Stomach (tissue), 8 donors: ENCODE measurements at regions not wholly inside any gene's neighbourhood (a gene's known extent, or its start where the extent isn't known, plus 50 kb on each side); places are given as distances from the start of the nearest gene placed in this dataset.

ENCODE experiments used
- DNase-seq, 2 donors: peaks; one replicate each; pipeline versions ENCODE4 v3.0.0 to v3.0.0-alpha.2; 2013 to 2019
- H3K27ac ChIP-seq, 5 donors: fragments of 200-600 bp in 4 of 5; sonication (generic) in 4 of 5; one replicate each; pipeline ENCODE4 v1.5.1; 2013 to 2019; ENCODE audit warnings: mild to moderate bottlenecking in 1 of 5, moderate library complexity in 1 of 5
- H3K27me3 ChIP-seq, 3 donors: fragments of 200-600 bp; sonication (generic); one replicate each; pipeline ENCODE4 v1.5.1; 2017 to 2019; ENCODE audit warnings: mixed run types in 1 of 3
- H3K36me3 ChIP-seq, 4 donors: fragments of 200-600 bp; sonication (generic); 1 replicate in 3 of 4; 2 replicates in 1 of 4; pipeline ENCODE4 v1.5.1; 2016 to 2019
- H3K4me1 ChIP-seq, 4 donors: fragments of 200-600 bp; sonication (generic); one replicate each; pipeline ENCODE4 v1.5.1; 2016 to 2019
- H3K4me3 ChIP-seq, 4 donors: fragments of 200-600 bp; sonication (generic) in 3 of 4; one replicate each; pipeline ENCODE4 v1.5.1; 2016 to 2019; ENCODE audit warnings: mild to moderate bottlenecking in 1 of 4
- H3K9me3 ChIP-seq, 4 donors: fragments of 200-600 bp; sonication (generic); one replicate each; pipeline ENCODE4 v1.5.1; 2016 to 2019
- CTCF ChIP-seq, 7 experiments: fragments of 450-650 bp in 4 of 7; fragments of 200-600 bp in 3 of 7; sonication (generic) in 3 of 7; IDR thresholded peaks; one replicate each; pipeline ENCODE4 v1.5.1; 2016 to 2019; ENCODE audit warnings: antibody characterized with exemption in 7 of 7, control low read depth in 2 of 7, mild to moderate bottlenecking in 1 of 7
- EP300 ChIP-seq: sonication (generic); formaldehyde crosslinking; IDR thresholded peaks from one replicate; pipeline ENCODE4 v1.6.1; 2017; ENCODE audit warnings: antibody characterized with exemption
- POLR2A ChIP-seq, 4 donors: fragments of 450-650 bp; IDR thresholded peaks; one replicate each; pipeline ENCODE4 v1.6.1; 2016; ENCODE audit warnings: antibody characterized with exemption in 4 of 4, control low read depth in 2 of 4, mild to moderate bottlenecking in 1 of 4, moderate library complexity in 1 of 4
- POLR2AphosphoS5 ChIP-seq, 3 donors: sonication (generic); formaldehyde crosslinking; IDR thresholded peaks; one replicate each; pipeline ENCODE4 v1.6.1; 2016; ENCODE audit warnings: antibody characterized with exemption in 3 of 3
- WGBS, 5 donors: extraction: QIAGEN DNeasy Blood & Tissue Kit in 3 of 5; methylation state at CpG; one replicate each; pipeline versions ENCODE4 v1.1.5 to v1.1.7; 2013 to 2018; 5-methylcytosine and 5-hydroxymethylcytosine counted together
- intact Hi-C: fragments of 100-400 bp; cut with DNase I; formaldehyde crosslinking; loops from one replicate; pipeline ENCODE4 v1.15.1; 2023; ENCODE audit warnings: low total_unique reads
- donor health status: healthy with polysubstance abuse.
- donor health status: Bipolar disorder and iron deficiency.
- donor health status: healthy.

GRCh38 chr5:174311531-174312269 lies 266.2 kb downstream of the NSG2 start:
- Histone ChIP-seq H3K27me3 (peaks cover 0 to 57% (median 18%) of the 10 kb centered on the region in 3 donors), H3K36me3 (no peaks in the 10 kb centered on the region), H3K9me3 (no peaks in the 10 kb centered on the region), H3K4me3 (peak overlapping the region; percentile 40 to 56 (median 44)), H3K27ac (no peak overlapping the region), H3K4me1 (peaks cover 5 to 12% (median 11%) of the 10 kb centered on the region in 4 donors)
- intact Hi-C loops, result loop anchor here (10.0 kb wide), 2 partner anchors 257 to 1017 kb away; no protein-coding TSS in a partner anchor
- DNase-seq, result peak; percentile 72 to 90
- WGBS, 5 donors, result 5 to 11% (median 8%) methylated on average over 18 to 58 of the region's 58 CpGs
- TF ChIP-seq EP300, result no peak
- TF ChIP-seq CTCF (IDR thresholded peaks at IDR 0.05), result peak in 4 of 7 experiments; percentile 59 to 94 (median 78)

- Histone ChIP-seq H3K4me1 (peaks cover 5 to 12% (median 11%) of the 10 kb centered on the region in 4 donors), H3K4me3 (peak overlapping the region; percentile 40 to 56 (median 44)), H3K36me3 (no peaks in the 10 kb centered on the region), H3K27ac (no peak overlapping the region), H3K27me3 (peaks cover 0 to 63% (median 18%) of the 10 kb centered on the region in 3 donors), H3K9me3 (no peaks in the 10 kb centered on the region)
- intact Hi-C loops, result loop anchor here (10.0 kb wide), 2 partner anchors 257 to 1017 kb away; no protein-coding TSS in a partner anchor
- TF ChIP-seq POLR2A (IDR thresholded peaks at IDR 0.05), result no peak
- TF ChIP-seq CTCF (IDR thresholded peaks at IDR 0.05), result no peak
- TF ChIP-seq EP300, result no peak
- no peak for TF ChIP-seq POLR2AphosphoS5 (IDR thresholded peaks at IDR 0.05)
- DNase-seq, result no peak
- WGBS, 5 donors, result 22 to 64% (median 31%) methylated on average over 3 to 25 of the region's 25 CpGs
These were observed 266.7 kb downstream of the NSG2 start for GRCh38 chr5:174312270-174312617.

GRCh38 chr5:174312641-174313040 lies 267.1 kb downstream of the NSG2 start:
- no peak overlapping the region for H3K4me3 ChIP-seq
- H3K36me3 ChIP-seq, result no peaks in the 10 kb centered on the region
- WGBS, 5 donors, result 79 to 86% (median 84%) methylated on average over 7 to 8 of the region's 8 CpGs
- H3K9me3 ChIP-seq, result no peaks in the 10 kb centered on the region
- H3K4me1 ChIP-seq, result peaks cover 5 to 12% (median 11%) of the 10 kb centered on the region in 4 donors
- TF ChIP-seq POLR2AphosphoS5 (IDR thresholded peaks at IDR 0.05) (no peak), CTCF (IDR thresholded peaks at IDR 0.05) (no peak), POLR2A (IDR thresholded peaks at IDR 0.05) (no peak), EP300 (no peak)
- no peak overlapping the region for H3K27ac ChIP-seq
- H3K27me3 ChIP-seq, result peaks cover 0 to 67% (median 18%) of the 10 kb centered on the region in 3 donors
- DNase-seq, result no peak
- intact Hi-C loops, result loop anchor here (10.0 kb wide), 2 partner anchors 258 to 1018 kb away; no protein-coding TSS in a partner anchor

- TF ChIP-seq CTCF (IDR thresholded peaks at IDR 0.05) (no peak), POLR2AphosphoS5 (IDR thresholded peaks at IDR 0.05) (no peak), EP300 (no peak), POLR2A (IDR thresholded peaks at IDR 0.05) (no peak)
- intact Hi-C loops, result loop anchor here (10.0 kb wide), 2 partner anchors 259 to 1019 kb away; no protein-coding TSS in a partner anchor
- Histone ChIP-seq H3K9me3 (no peaks in the 10 kb centered on the region), H3K36me3 (no peaks in the 10 kb centered on the region), H3K4me1 (peaks cover 5 to 12% (median 11%) of the 10 kb centered on the region in 4 donors), H3K27ac (no peak overlapping the region), H3K27me3 (peaks cover 0 to 67% (median 18%) of the 10 kb centered on the region in 3 donors), H3K4me3 (no peak overlapping the region)
- WGBS, 5 donors, result 52 to 71% (median 70%) methylated on average over 5 of the region's 5 CpGs
- DNase-seq, result no peak
These were observed 268.1 kb downstream of the NSG2 start for GRCh38 chr5:174313615-174314014.
